GM12875 (cell line): ENCODE measurements at regions not wholly inside any gene's neighbourhood (a gene's known extent, or its start where the extent isn't known, plus 50 kb on each side); places are given as distances from the start of the nearest gene placed in this dataset.

ENCODE experiments used
- H3K4me3 ChIP-seq: one replicate; pipeline ENCODE4 v1.5.1; 2011; ENCODE audit warnings: low read depth, low read length, control low read depth
- TF ChIP-seq, protein P1 (sequence below): IDR thresholded peaks from 2 replicates; pipeline ENCODE4 v1.5.1; 2011; ENCODE audit warnings: low read depth, mild to moderate bottlenecking, control low read depth, inconsistent platforms, low read length, moderate library complexity, borderline replicate concordance; ENCODE audit not compliant: insufficient read depth

DNA sequence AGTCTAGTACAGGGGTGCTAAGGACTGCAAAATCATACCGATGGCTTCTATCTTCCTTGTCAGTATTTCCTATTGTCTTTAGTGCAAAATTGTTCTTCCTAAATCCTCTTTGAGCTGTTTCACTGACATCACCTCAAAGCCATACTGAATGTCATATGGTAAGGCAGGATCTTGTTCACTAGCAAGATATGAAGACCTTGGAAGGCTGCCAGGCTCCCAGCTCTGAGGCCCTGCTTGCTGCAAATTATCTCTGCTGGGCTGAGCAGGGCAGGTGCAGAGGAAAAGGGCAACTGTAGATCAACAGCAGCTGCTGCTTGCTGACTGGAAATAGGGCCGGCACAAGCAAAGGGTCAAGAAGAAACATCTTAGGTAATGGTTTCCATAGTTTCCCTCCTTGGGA is 58.2 kb downstream of the PMAIP1 start:
- TF ChIP-seq, protein P1, sequence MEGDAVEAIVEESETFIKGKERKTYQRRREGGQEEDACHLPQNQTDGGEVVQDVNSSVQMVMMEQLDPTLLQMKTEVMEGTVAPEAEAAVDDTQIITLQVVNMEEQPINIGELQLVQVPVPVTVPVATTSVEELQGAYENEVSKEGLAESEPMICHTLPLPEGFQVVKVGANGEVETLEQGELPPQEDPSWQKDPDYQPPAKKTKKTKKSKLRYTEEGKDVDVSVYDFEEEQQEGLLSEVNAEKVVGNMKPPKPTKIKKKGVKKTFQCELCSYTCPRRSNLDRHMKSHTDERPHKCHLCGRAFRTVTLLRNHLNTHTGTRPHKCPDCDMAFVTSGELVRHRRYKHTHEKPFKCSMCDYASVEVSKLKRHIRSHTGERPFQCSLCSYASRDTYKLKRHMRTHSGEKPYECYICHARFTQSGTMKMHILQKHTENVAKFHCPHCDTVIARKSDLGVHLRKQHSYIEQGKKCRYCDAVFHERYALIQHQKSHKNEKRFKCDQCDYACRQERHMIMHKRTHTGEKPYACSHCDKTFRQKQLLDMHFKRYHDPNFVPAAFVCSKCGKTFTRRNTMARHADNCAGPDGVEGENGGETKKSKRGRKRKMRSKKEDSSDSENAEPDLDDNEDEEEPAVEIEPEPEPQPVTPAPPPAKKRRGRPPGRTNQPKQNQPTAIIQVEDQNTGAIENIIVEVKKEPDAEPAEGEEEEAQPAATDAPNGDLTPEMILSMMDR: no peak
- no peak overlapping the region for H3K4me3 ChIP-seq

DNA sequence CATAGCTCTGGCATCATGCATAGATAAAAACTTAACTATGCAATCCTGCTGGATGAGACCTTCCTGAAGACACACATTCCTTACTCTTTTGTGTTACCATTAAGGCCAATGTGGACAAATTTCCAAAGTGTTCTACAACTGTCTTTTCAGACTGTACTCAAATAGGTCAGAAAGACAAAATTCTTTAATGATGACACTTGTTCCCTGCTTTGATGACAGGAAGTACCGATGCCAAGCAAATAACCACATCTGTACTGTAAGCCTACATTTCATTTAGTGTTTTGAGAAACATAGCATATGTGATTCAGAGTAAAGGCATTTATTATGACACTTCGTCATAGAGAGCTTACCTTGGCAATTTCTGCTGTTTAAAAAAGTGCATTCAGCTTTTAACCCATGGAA is 55.0 kb downstream of the PMAIP1 start:
- TF ChIP-seq, protein P1: no peak

DNA sequence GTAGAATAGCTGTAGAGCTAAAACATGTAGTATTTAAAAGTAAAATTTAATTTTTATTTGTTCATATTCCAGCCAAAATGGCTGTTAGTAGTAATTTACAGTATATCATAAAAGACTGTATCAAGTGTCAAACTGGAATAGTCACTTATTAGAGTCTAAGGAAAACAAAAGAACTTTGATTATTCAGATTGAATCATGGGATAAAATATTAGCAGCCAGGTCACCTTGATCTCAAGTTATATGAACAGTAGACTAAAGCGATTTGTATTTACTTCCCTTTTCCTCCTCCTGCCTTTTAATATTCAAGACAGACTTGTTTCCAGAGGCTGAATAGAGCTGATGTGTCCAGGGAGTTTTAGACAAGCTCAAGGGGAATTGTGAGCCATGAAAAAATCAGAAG is 54.4 kb downstream of the PMAIP1 start:
- TF ChIP-seq, protein P1: no peak
- no peak overlapping the region for H3K4me3 ChIP-seq

More for the DNA sequence above, 55.0 kb downstream of the PMAIP1 start:
- H3K4me3 ChIP-seq: no peak overlapping the region
